Lower lobe of right lung (tissue), 2 donors: ENCODE measurements at regions not wholly inside any gene's neighbourhood (a gene's known extent, or its start where the extent isn't known, plus 50 kb on each side); places are given as distances from the start of the nearest gene placed in this dataset.

Experiments used
- ATAC-seq, 2 donors: fragments of 200-7000 bp; cut with Tn5 transposase; one replicate each; pipeline ENCODE4 v1.9.1; 2020 to 2022; ENCODE audit warnings: mild to moderate bottlenecking in 2 of 2, moderate library complexity in 2 of 2
- DNase-seq: peaks from one replicate; pipeline ENCODE4 v3.0.0-alpha.2; 2020
- H3K27ac ChIP-seq: fragments of 200-600 bp; one replicate; pipeline ENCODE4 v1.8.0; 2022
- H3K27me3 ChIP-seq: fragments of 200-600 bp; one replicate; pipeline ENCODE4 v1.8.0; 2022; ENCODE audit warnings: low read depth
- H3K36me3 ChIP-seq: fragments of 200-600 bp; one replicate; pipeline ENCODE4 v1.8.0; 2022; ENCODE audit warnings: mild to moderate bottlenecking
- H3K4me1 ChIP-seq: fragments of 200-600 bp; one replicate; pipeline ENCODE4 v1.8.0; 2022
- H3K4me3 ChIP-seq: fragments of 200-600 bp; one replicate; pipeline ENCODE4 v1.8.0; 2022; ENCODE audit warnings: mild to moderate bottlenecking
- H3K9me3 ChIP-seq: fragments of 200-600 bp; one replicate; pipeline ENCODE4 v1.8.0; 2022
- CTCF ChIP-seq: fragments of 200-600 bp; IDR thresholded peaks from one replicate; pipeline ENCODE4 v1.8.0; 2022; ENCODE audit warnings: antibody characterized with exemption, mild to moderate bottlenecking
- intact Hi-C: fragments of 100-400 bp; cut with DNase I; formaldehyde crosslinking; loops from one replicate; pipeline ENCODE4 v1.11.0; 2022
- donor health status: DM: no; HTN: yes; CAD: no; lungs with severe emphysema.

GRCh38 chr22:45107671-45108070, 56.1 kb upstream of the NUP50 start:
- H3K4me1 ChIP-seq = no peaks in the 10 kb centered on the region
- no peak for TF ChIP-seq CTCF
- no peak overlapping the region for H3K4me3 ChIP-seq
- ATAC-seq (no peak), DNase-seq (no peak)
- H3K27me3 ChIP-seq = peaks cover 11% of the 10 kb centered on the region
- H3K36me3 ChIP-seq = no peaks in the 10 kb centered on the region
- peaks cover 4% of the 10 kb centered on the region for H3K9me3 ChIP-seq
- H3K27ac ChIP-seq = no peak overlapping the region
- intact Hi-C loops = no loop called here

DNA sequence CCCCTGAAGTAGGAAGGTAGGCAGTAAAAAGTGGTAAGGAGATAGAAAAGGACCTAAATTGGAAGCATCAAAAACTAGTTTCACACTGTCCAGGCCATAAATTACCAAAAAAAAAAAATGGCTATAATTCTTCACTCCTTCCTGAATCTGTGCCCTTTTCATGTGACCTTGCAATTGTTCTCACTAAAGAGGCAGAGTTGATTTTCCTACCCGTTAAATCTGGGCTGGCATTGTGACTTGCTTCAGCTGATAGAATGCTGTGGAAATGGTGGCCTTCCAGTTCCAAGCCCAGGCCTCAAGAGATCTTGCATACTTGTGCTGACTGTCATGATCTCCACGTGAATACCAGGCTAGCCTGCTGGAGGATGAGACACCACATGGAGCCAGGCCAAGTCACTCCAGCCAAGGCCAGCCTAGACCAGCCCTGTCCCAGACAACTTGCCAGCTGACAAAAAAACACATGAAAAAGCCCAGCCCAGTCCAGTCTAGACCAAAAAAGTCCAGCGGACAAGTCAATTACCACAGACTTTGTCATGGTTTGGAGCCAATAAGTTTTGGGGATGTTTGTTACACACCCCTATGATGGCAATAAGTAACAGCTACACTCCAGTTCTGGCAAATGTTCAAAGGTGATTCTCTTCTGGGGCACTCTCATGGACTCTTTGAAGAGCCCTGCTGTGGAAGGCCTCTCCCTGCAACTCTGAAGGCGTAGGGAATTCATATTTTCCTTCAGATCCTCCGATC, 51.4 kb upstream of the NUP50 start:
- Histone ChIP-seq H3K27me3 (peaks cover 4% of the 10 kb centered on the region), H3K36me3 (no peaks in the 10 kb centered on the region), H3K27ac (no peak overlapping the region), H3K9me3 (peaks cover 4% of the 10 kb centered on the region), H3K4me3 (no peak overlapping the region), H3K4me1 (no peaks in the 10 kb centered on the region)
- no peak for TF ChIP-seq CTCF
- ATAC-seq (no peak), DNase-seq (no peak)
- intact Hi-C loops = no loop called here
